Neural progenitor cell (in vitro differentiated cells): ENCODE measurements at regions not wholly inside any gene's neighbourhood (a gene's known extent, or its start where the extent isn't known, plus 50 kb on each side); places are given as distances from the start of the nearest gene placed in this dataset.
A peak's percentile ranks its signal among the peaks of the same experiment; 100 is the strongest.

Source experiments
- DNase-seq: peaks from one replicate; pipeline ENCODE4 v3.0.0-alpha.2; 2016; ENCODE audit warnings: low spot score
- H2AFZ ChIP-seq: fragments of 200-600 bp; sonication (generic); replicated peaks from 2 replicates; pipeline ENCODE4 v1.6.1; 2016; ENCODE audit warnings: antibody characterized with exemption
- H3F3A ChIP-seq: fragments of 200-600 bp; sonication (generic); 2 replicates; pipeline ENCODE4 v1.6.1; 2016; ENCODE audit warnings: antibody characterized with exemption, low read depth
- H3K27ac ChIP-seq: fragments of 200-600 bp; sonication (generic); 2 replicates; pipeline ENCODE4 v1.5.1; 2016; ENCODE audit warnings: mild to moderate bottlenecking
- H3K27me3 ChIP-seq: fragments of 200-600 bp; sonication (generic); 2 replicates; pipeline ENCODE4 v1.6.1; 2016; ENCODE audit warnings: mild to moderate bottlenecking, moderate library complexity
- H3K36me3 ChIP-seq: fragments of 200-600 bp; sonication (generic); 2 replicates; pipeline ENCODE4 v1.5.1; 2016
- H3K4me1 ChIP-seq: fragments of 200-600 bp; sonication (generic); 2 replicates; pipeline ENCODE4 v1.6.1; 2016; ENCODE audit warnings: mixed run types
- H3K4me2 ChIP-seq: fragments of 200-600 bp; sonication (generic); 2 replicates; pipeline ENCODE4 v1.6.1; 2016
- H3K4me3 ChIP-seq: fragments of 200-600 bp; sonication (generic); 2 replicates; pipeline ENCODE4 v1.5.1; 2016
- H3K79me2 ChIP-seq: fragments of 200-600 bp; sonication (generic); 2 replicates; pipeline ENCODE4 v1.6.1; 2016; ENCODE audit warnings: low read depth
- H3K9ac ChIP-seq: fragments of 200-600 bp; sonication (generic); 2 replicates; pipeline ENCODE4 v1.6.1; 2016
- H3K9me3 ChIP-seq: fragments of 200-600 bp; sonication (generic); 2 replicates; pipeline ENCODE4 v1.5.1; 2016; ENCODE audit warnings: low read depth
- H4K20me1 ChIP-seq: fragments of 200-600 bp; sonication (generic); 2 replicates; pipeline ENCODE4 v1.6.1; 2016; ENCODE audit warnings: low read depth
- H3K27ac Mint-ChIP-seq: 3 replicates; pipeline ENCODE4 v1.8.0; 2021; ENCODE audit warnings: mixed read lengths
- H3K27me3 Mint-ChIP-seq: 2 replicates; pipeline ENCODE4 v1.8.0; 2022; ENCODE audit warnings: low read depth, mild to moderate bottlenecking, inconsistent platforms, moderate library complexity, mixed read lengths; ENCODE audit not compliant: insufficient read depth
- H3K36me3 Mint-ChIP-seq: 3 replicates; pipeline ENCODE4 v1.8.0; 2021; ENCODE audit warnings: mixed read lengths
- H3K4me1 Mint-ChIP-seq: 3 replicates; pipeline ENCODE4 v1.8.0; 2021; ENCODE audit warnings: mixed read lengths
- H3K4me3 Mint-ChIP-seq: 3 replicates; pipeline ENCODE4 v1.8.0; 2021; ENCODE audit warnings: mild to moderate bottlenecking, moderate library complexity, mixed read lengths
- H3K9me3 Mint-ChIP-seq: 3 replicates; pipeline ENCODE4 v1.8.0; 2020; ENCODE audit warnings: mixed read lengths
- CTCF ChIP-seq: fragments of 200-600 bp; sonication (generic); IDR thresholded peaks from 2 replicates; pipeline ENCODE4 v1.5.1; 2017; ENCODE audit warnings: antibody characterized with exemption, mild to moderate bottlenecking
- EZH2 ChIP-seq: fragments of 200-600 bp; sonication (generic); IDR thresholded peaks from 2 replicates; pipeline ENCODE4 v1.6.1; 2017; ENCODE audit warnings: antibody characterized with exemption, mild to moderate bottlenecking, moderate library complexity
- EZH2phosphoT487 ChIP-seq: fragments of 200-600 bp; sonication (generic); IDR thresholded peaks from 2 replicates; pipeline ENCODE4 v1.6.1; 2017; ENCODE audit warnings: antibody characterized with exemption

DNA sequence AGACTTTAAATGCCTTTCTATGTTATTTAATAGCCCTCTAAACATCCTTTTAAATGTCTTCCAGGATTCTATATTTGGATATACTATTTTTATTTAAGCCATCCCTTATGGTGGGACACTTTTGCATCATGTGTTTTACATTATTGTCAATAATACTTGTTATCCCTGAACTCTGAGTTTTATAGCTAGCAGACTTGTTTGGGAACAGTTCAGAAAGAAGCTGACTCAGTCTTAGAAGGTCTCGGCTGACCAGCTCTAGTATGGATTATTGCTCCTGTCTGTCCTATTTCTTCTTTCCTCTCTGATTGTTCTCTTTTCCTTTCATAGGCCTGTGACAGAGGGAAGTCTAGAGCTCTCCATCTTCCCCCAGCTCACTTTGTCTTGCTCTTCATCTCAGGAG lies 77.3 kb upstream of the CXCR4 start:
- H3K4me3 ChIP-seq = no peak overlapping the region
- no peaks in the 10 kb centered on the region for H3K36me3 ChIP-seq
- no peak overlapping the region for H3K27ac ChIP-seq
- no peak for DNase-seq
- peaks cover 9% of the 10 kb centered on the region for H3K27me3 Mint-ChIP-seq
- H2AFZ ChIP-seq = no peak overlapping the region
- H3K27me3 ChIP-seq = no peaks in the 10 kb centered on the region
- H3K9ac ChIP-seq = no peak overlapping the region
- no peaks in the 10 kb centered on the region for H3K4me1 ChIP-seq
- H3K9me3 ChIP-seq = no peaks in the 10 kb centered on the region
- H3K27ac Mint-ChIP-seq = no peak overlapping the region
- peaks cover 6% of the 10 kb centered on the region for H3K4me1 Mint-ChIP-seq
- H3K4me2 ChIP-seq = no peak overlapping the region
- H3K4me3 Mint-ChIP-seq = no peak overlapping the region
- no peaks in the 10 kb centered on the region for H3K36me3 Mint-ChIP-seq
- peaks cover 12% of the 10 kb centered on the region for H3K9me3 Mint-ChIP-seq
- no peak for TF ChIP-seq EZH2
- TF ChIP-seq EZH2phosphoT487 = no peak
- no peak for TF ChIP-seq CTCF
- no peaks in the 10 kb centered on the region for H3K79me2 ChIP-seq
- no peaks in the 10 kb centered on the region for H3F3A ChIP-seq
- H4K20me1 ChIP-seq = no peaks in the 10 kb centered on the region

DNA sequence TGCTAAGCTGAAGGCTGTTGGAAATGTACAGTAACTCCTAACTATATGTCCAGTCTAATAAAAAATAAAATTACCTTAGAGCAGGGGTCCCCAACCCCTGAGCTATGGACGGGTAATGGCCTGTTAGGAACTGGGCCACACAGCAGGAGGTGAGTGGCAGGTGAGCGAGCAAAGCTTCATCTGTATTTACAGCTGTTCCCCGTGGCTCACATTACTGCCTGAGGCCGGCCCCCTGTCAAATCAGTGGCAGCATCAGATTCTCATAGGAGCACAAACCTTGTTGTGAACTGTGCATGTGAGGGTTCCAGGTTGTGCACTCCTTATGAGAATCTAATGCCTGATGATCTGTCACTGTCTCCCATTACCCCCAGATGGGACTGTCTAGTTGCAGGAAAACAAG lies 73.1 kb upstream of the CXCR4 start:
- Histone ChIP-seq H4K20me1 (no peaks in the 10 kb centered on the region), H3F3A (no peaks in the 10 kb centered on the region), H2AFZ (no peak overlapping the region), H3K79me2 (no peaks in the 10 kb centered on the region), H3K9ac (no peak overlapping the region), H3K4me1 (peaks cover 14% of the 10 kb centered on the region), H3K4me2 (no peak overlapping the region), H3K27me3 (no peaks in the 10 kb centered on the region), H3K36me3 (no peaks in the 10 kb centered on the region), H3K9me3 (no peaks in the 10 kb centered on the region), H3K4me3 (no peak overlapping the region), H3K27ac (no peak overlapping the region)
- Mint-ChIP-seq H3K36me3 (no peaks in the 10 kb centered on the region), H3K27me3 (peaks cover 7% of the 10 kb centered on the region), H3K4me1 (peaks cover 28% of the 10 kb centered on the region), H3K9me3 (peaks cover 4% of the 10 kb centered on the region), H3K27ac (no peak overlapping the region), H3K4me3 (no peak overlapping the region)
- TF ChIP-seq EZH2phosphoT487 (no peak), EZH2 (no peak), CTCF (no peak)
- DNase-seq = no peak

- Histone ChIP-seq H3K9me3 (no peaks in the 10 kb centered on the region), H3K4me2 (peak overlapping the region; percentile 34), H4K20me1 (no peaks in the 10 kb centered on the region), H3K36me3 (no peaks in the 10 kb centered on the region), H3K4me1 (peaks cover 14% of the 10 kb centered on the region), H3K79me2 (no peaks in the 10 kb centered on the region), H3K9ac (peak overlapping the region; percentile 11), H3K27me3 (no peaks in the 10 kb centered on the region), H2AFZ (peak overlapping the region; percentile 85), H3K27ac (no peak overlapping the region), H3F3A (no peaks in the 10 kb centered on the region), H3K4me3 (no peak overlapping the region)
- H3K4me1 Mint-ChIP-seq = peaks cover 28% of the 10 kb centered on the region
- H3K27ac Mint-ChIP-seq = no peak overlapping the region
- H3K27me3 Mint-ChIP-seq = peaks cover 16% of the 10 kb centered on the region
- TF ChIP-seq CTCF (no peak), EZH2 (no peak), EZH2phosphoT487 (no peak)
- no peak for DNase-seq
- no peak overlapping the region for H3K4me3 Mint-ChIP-seq
- H3K36me3 Mint-ChIP-seq = no peaks in the 10 kb centered on the region
- H3K9me3 Mint-ChIP-seq = peaks cover 4% of the 10 kb centered on the region
These were observed 71.4 kb upstream of the CXCR4 start for GRCh38 chr2:136189221-136189782.
